ENCODE measurements at regions not wholly inside any gene's neighbourhood (a gene's known extent, or its start where the extent isn't known, plus 50 kb on each side); places are given as distances from the start of the nearest gene placed in this dataset.

GRCh38 chr11:19444231-19444630 lies 203.5 kb upstream of the E2F8 start:
- CTCF ChIA-PET, result no interaction called here

More at GRCh38 chr11:19444231-19444630, 203.5 kb upstream of the E2F8 start:
- dilution Hi-C loops (cut with HindIII; ENCODE audit: low sequenced_read_pairs, unreplicated experiment) (no loop called here), in situ Hi-C loops (cut with MboI; ENCODE audit: low sequenced_read_pairs) (no loop called here), intact Hi-C loops (cut with micrococcal nuclease) (no loop called here)
- no peak overlapping the region for H3K9ac ChIP-seq (ENCODE audit: low read depth, low read length)
- H3K27ac ChIP-seq (ENCODE audit: insufficient read depth, low read length), result no peak overlapping the region
- H3K4ac ChIP-seq (ENCODE audit: low read depth, low read length), result no peak overlapping the region
- H3K23ac ChIP-seq (ENCODE audit: low read depth, low read length), result no peak overlapping the region
- no peaks in the 10 kb centered on the region for H3K36me3 ChIP-seq (ENCODE audit: control insufficient read depth, insufficient read depth, low read length)
- BruUV-seq (replicated peaks), result no TSS peak
- H2AFZ ChIP-seq (replicated peaks; ENCODE audit: low read length, poor library complexity), result no peak overlapping the region
- H2AK5ac ChIP-seq (ENCODE audit: low read depth, low read length), result no peak overlapping the region
- H2BK120ac ChIP-seq (ENCODE audit: low read depth, low read length), result no peak overlapping the region
- no peak overlapping the region for H3K4me3 ChIP-seq (ENCODE audit: insufficient read depth, low read depth, low read length)
- H3K56ac ChIP-seq (ENCODE audit: extremely low read depth, insufficient read depth, low read length), result no peak overlapping the region
- H3K14ac ChIP-seq (replicated peaks; ENCODE audit: low read depth, low read length), result no peak overlapping the region
- H2BK15ac ChIP-seq (ENCODE audit: low read depth, low read length), result no peak overlapping the region
- peaks cover 7% of the 10 kb centered on the region for H3K27me3 ChIP-seq (ENCODE audit: control insufficient read depth, insufficient read depth, low read length)
- ATAC-seq (ENCODE audit: low read depth) (no peak), DNase-seq (peak; percentile 50)
- H4K5ac ChIP-seq (ENCODE audit: low read depth, low read length), result no peak overlapping the region
- H4K8ac ChIP-seq (ENCODE audit: low read depth in 2 of 2, low read length in 2 of 2), result no peak overlapping the region
- peaks cover 8% of the 10 kb centered on the region for H3K4me1 ChIP-seq (ENCODE audit: control insufficient read depth, insufficient read depth, low read length)
- no peaks in the 10 kb centered on the region for H3K9me3 ChIP-seq (ENCODE audit: control insufficient read depth, insufficient read depth, low read length)
- peaks cover 3% of the 10 kb centered on the region; the same call in 1 of the 2 replicates for H4K20me1 ChIP-seq (ENCODE audit: insufficient read depth, low read length)
- H3K4me2 ChIP-seq (ENCODE audit: low read depth, low read length), result no peak overlapping the region
- no peaks in the 10 kb centered on the region for H3K79me1 ChIP-seq (ENCODE audit: low read depth in 1 of 2, low read length in 2 of 2)
- H3K18ac ChIP-seq (ENCODE audit: low read depth, low read length), result no peak overlapping the region
- no peak overlapping the region for H2BK20ac ChIP-seq (ENCODE audit: low read depth, low read length)
- H4K91ac ChIP-seq (ENCODE audit: insufficient read depth, low read depth, low read length), result no peak overlapping the region
- no peak overlapping the region for H2BK5ac ChIP-seq (ENCODE audit: low read depth, low read length, poor library complexity, severe bottlenecking)
- no CpG with 5 or more reads among the region's 2 CpGs for WGBS, 2 experiments (ENCODE audit: extremely low coverage in 2 of 2, insufficient read length in 1 of 2)
- no peak overlapping the region for H2AK9ac ChIP-seq (replicated peaks; ENCODE audit: low read depth, low read length, poor library complexity)
- peaks cover 16% of the 10 kb centered on the region for H3K9me1 ChIP-seq (ENCODE audit: insufficient read depth, low read length)
- TF ChIP-seq CEBPB (IDR thresholded peaks at IDR 0.05; ENCODE audit: low read depth, low read length) (no peak), POLR2A (IDR thresholded peaks at IDR 0.05; ENCODE audit: low read depth, low read length) (no peak), FOS (IDR thresholded peaks at IDR 0.05; ENCODE audit: low read depth, low read length) (no peak), SMC3 (IDR thresholded peaks at IDR 0.05; ENCODE audit: low read depth, low read length) (no peak), RFX5 (IDR thresholded peaks at IDR 0.05; ENCODE audit: low read depth, low read length) (no peak), CHD1 (IDR thresholded peaks at IDR 0.05; ENCODE audit: low read depth, low read length) (no peak), BHLHE40 (IDR thresholded peaks at IDR 0.05; ENCODE audit: low read depth, low read length) (no peak), MAFK (IDR thresholded peaks at IDR 0.05; ENCODE audit: low read depth, low read length) (no peak), USF2 (IDR thresholded peaks at IDR 0.05; ENCODE audit: low read depth, low read length) (no peak), MAZ (IDR thresholded peaks at IDR 0.05; ENCODE audit: borderline replicate concordance, low read depth, low read length) (no peak), CTCF (conservative IDR thresholded peaks at IDR 0.05; ENCODE audit: low read depth, low read length) (no peak), MXI1 (IDR thresholded peaks at IDR 0.05; ENCODE audit: borderline replicate concordance, low read depth, low read length) (no peak)
- TF ChIP-seq, protein P1, sequence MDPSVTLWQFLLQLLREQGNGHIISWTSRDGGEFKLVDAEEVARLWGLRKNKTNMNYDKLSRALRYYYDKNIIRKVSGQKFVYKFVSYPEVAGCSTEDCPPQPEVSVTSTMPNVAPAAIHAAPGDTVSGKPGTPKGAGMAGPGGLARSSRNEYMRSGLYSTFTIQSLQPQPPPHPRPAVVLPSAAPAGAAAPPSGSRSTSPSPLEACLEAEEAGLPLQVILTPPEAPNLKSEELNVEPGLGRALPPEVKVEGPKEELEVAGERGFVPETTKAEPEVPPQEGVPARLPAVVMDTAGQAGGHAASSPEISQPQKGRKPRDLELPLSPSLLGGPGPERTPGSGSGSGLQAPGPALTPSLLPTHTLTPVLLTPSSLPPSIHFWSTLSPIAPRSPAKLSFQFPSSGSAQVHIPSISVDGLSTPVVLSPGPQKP (IDR thresholded peaks at IDR 0.05; ENCODE audit: borderline replicate concordance, low read depth, low read length), result no peak
- POLR2A ChIA-PET (ENCODE audit: unreplicated experiment), result no interaction called here
